Testis (tissue), 2 donors: ENCODE measurements at regions not wholly inside any gene's neighbourhood (a gene's known extent, or its start where the extent isn't known, plus 50 kb on each side); places are given as distances from the start of the nearest gene placed in this dataset.

Source experiments
- POLR2A ChIP-seq: fragments of 450-650 bp; IDR thresholded peaks from one replicate; pipeline ENCODE4 v1.6.1; 2017; ENCODE audit warnings: antibody characterized with exemption, mild to moderate bottlenecking, moderate library complexity
- TF ChIP-seq, protein P1 (sequence below), 3 experiments: fragments of 450-650 bp in 2 of 3; fragments of 200-600 bp in 1 of 3; sonication (generic) in 1 of 3; IDR thresholded peaks; one replicate each; pipeline ENCODE4 v1.5.1; 2016 to 2019; ENCODE audit warnings: antibody characterized with exemption in 3 of 3, mild to moderate bottlenecking in 2 of 3, moderate library complexity in 1 of 3

DNA sequence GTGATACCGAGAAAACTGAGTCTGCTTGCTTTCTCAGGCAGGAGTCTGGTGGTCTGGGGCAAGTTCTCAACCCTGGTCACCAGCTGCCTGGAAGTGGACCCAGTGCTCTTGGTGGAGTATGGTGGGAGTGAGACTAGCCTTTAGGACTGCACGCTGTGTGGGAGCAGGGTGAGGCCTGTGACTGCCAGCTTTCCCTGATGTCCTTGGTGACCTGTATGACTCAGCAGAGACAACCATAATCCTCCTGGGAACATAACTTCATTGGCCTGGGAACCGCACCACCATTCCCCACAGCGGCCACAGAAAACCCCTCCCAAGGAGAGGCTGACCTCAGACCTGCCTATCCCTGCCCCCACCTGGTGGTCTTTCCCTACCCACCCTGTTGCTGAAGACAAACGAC is 139.5 kb upstream of the CHRM2 start:
- TF ChIP-seq, protein P1, sequence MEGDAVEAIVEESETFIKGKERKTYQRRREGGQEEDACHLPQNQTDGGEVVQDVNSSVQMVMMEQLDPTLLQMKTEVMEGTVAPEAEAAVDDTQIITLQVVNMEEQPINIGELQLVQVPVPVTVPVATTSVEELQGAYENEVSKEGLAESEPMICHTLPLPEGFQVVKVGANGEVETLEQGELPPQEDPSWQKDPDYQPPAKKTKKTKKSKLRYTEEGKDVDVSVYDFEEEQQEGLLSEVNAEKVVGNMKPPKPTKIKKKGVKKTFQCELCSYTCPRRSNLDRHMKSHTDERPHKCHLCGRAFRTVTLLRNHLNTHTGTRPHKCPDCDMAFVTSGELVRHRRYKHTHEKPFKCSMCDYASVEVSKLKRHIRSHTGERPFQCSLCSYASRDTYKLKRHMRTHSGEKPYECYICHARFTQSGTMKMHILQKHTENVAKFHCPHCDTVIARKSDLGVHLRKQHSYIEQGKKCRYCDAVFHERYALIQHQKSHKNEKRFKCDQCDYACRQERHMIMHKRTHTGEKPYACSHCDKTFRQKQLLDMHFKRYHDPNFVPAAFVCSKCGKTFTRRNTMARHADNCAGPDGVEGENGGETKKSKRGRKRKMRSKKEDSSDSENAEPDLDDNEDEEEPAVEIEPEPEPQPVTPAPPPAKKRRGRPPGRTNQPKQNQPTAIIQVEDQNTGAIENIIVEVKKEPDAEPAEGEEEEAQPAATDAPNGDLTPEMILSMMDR (IDR thresholded peaks at IDR 0.05), result no peak
- TF ChIP-seq POLR2A, result no peak
